GM18502 (cell line): ENCODE measurements at regions not wholly inside any gene's neighbourhood (a gene's known extent, or its start where the extent isn't known, plus 50 kb on each side); places are given as distances from the start of the nearest gene placed in this dataset.

Source experiments
- ATAC-seq: cut with Tn5 transposase; IDR thresholded peaks from one replicate; pipeline ENCODE4 v1.9.1; 2021; ENCODE audit warnings: mild to moderate bottlenecking; ENCODE audit not compliant: unreplicated experiment, poor library complexity

- ATAC-seq, result no peak
Observed at GRCh38 chr1:117795792-117796191, 133.6 kb downstream of the GDAP2 start.

- no peak for ATAC-seq
Observed at GRCh38 chr1:117796226-117796625, 133.2 kb downstream of the GDAP2 start.

GRCh38 chr1:117798550-117798949, 130.9 kb downstream of the GDAP2 start:
- no peak for ATAC-seq

DNA sequence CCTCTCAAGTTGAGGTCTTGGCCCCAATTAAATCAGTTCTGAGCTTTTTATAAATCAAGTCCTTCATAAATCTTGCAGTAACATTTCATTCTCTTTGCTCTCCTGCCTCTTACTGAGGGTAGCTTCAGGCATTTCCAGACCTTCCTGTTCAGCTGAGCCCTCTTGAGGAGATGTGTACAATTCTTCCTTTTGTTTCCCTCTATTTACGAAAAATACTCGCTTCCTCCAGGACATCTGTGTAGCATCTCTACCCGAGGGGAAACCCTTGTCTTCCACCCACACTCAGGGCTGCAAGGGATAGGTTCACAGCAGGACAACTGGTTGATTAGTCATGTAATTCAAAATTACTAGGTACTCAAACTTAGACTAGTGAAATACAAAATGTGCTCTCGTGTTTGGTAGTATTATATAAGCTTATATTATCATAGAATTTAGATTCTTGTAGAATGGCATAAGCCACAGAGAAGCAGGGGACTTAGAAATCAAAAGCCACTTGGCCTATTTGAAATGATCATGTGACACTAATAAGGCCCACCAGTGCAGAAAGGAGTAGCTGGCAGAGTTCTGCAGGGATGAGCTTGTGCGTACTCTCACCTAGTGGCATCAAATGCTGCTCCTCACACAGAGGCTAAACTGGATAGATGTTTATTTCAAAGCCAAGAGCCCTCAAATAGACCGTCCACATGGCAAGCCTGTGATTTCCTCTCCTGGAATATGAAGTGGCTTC, 126.7 kb downstream of the GDAP2 start:
- no peak for ATAC-seq

DNA sequence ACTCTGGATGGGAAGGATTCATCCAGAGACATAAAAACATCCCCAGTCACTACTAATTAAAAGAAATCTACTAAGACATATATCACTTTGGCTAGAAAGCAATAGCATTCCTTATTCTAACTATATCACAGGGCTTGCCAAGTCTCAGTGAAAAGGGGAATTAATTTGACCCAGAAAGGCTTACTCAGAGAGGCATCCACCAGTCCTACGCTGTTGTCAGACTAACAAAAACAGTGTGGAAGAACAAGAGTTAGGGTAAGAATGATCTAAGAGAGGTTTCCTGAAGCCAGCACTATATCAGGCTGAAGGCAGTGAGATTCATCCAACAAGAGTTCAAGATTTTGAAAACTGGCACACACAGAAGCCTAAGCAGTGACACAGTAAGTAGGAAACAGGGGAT, 126.1 kb downstream of the GDAP2 start:
- ATAC-seq, result no peak

DNA sequence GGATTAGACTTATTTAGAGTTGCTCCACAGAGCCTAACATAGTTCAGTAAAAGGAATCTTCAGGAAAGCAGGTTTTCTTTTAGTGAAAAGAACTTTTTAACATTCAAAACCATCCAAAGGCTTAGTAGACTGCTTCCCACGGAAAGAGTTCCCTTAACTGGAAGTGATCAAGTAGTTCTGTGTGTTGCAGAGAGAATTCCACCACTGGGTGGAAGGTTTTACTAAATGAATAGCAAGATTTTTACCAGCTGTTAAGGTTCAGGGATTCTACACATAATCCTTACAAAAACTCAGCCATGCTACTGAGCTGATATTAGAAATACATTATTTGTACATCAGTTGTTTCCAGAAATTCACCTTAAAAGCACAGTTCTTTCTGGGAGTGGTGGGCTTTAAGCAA, 119.7 kb downstream of the GDAP2 start:
- no peak for ATAC-seq

DNA sequence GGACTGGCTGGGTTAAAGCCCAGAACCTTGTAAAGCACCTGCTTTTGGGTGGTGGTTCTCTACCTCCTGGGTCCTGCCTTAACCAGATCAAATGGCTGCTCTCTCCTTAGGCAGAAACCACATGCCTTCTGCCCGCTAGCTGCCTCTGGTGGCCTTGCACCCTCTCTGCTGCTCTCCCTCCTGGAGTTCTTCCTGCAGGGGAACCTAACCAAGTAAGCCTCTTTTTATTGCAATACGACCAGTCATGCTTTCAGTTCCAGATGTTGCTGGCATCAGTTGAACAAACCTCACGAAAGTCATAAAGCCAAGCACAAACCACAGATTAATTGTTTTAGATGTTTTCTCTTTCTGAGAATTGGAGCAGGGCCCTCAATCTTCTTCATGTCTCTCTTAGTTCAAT, 118.9 kb downstream of the GDAP2 start:
- ATAC-seq, result no peak

DNA sequence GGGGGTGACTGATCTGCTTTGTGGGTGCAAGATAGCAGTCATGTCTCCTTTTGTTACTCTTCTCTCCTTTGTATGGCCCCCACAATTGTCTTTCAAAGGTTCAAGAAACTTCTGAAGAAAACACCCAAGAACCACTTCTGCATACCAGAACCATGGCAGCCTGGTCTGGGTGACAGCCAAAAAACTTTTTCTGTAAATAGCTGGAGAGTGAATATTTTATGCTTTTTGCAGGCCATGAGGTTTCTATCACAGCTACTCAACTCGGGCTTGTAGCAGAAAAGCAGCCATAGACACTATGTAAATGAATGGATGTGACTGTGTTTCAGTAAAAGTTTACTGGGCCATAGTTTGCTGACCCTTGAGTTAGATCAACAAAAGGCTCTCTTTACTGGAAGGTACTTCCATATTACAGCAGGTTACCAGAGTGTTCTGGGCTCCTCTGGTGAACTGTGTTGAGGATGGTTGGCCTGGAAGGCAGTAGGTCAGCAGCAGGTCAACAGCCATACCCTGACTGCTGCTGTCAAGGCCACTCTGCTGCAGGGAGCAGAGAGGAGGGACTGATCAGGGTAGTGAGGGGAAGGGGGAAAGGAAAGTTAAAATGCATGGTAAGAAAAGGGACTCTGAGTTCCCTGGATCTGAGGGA, 116.4 kb downstream of the GDAP2 start:
- no peak for ATAC-seq
